Pons (tissue), 1 donor: ENCODE measurements at regions not wholly inside any gene's neighbourhood (a gene's known extent, or its start where the extent isn't known, plus 50 kb on each side); places are given as distances from the start of the nearest gene placed in this dataset.
A peak's percentile ranks its signal among the peaks of the same experiment; 100 is the strongest.
"Not testable (repeated sequence)": the region's sequence is repeated elsewhere in the genome, so short reads cannot be mapped to it uniquely, and the experiment has no call there.

ENCODE experiments used
- DNase-seq: peaks from one replicate; pipeline ENCODE4 v3.0.0-alpha.2; 2016; ENCODE audit warnings: low spot score

- no peak for DNase-seq
Observed at GRCh38 chr14:48401321-48401720, 725.9 kb upstream of the MDGA2 start.

GRCh38 chr14:48398675-48399282 lies 723.4 kb upstream of the MDGA2 start:
- peak; percentile 70 for DNase-seq

GRCh38 chr14:48391661-48392060 lies 716.3 kb upstream of the MDGA2 start:
- no peak for DNase-seq

- no peak for DNase-seq
Observed at GRCh38 chr14:48390346-48390745, 714.9 kb upstream of the MDGA2 start.

- no peak for DNase-seq
Observed at GRCh38 chr14:48384821-48385220, 709.4 kb upstream of the MDGA2 start.

- DNase-seq, result no peak
Observed at GRCh38 chr14:48382961-48383360, 707.6 kb upstream of the MDGA2 start.

DNA sequence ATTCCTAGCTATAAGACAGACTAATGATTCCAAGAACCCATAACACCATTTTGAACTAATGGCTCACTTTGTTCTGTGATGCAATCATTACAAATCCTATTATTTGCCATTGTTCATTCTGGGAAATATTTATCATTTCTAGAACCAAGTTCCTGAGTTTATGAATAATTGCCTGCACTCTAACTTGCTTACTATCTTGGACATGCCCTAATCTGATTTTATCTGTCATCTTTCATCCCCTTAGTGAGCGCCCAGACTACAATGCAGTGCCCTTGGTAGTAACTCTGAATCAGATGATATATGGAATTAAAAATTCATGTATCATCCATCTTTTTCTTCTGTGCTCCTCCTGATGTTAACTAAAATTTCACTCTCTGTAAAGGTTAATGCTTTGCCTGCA lies 703.1 kb upstream of the MDGA2 start:
- DNase-seq, result no peak

- DNase-seq, result no peak
Observed at GRCh38 chr14:48373981-48374380, 698.6 kb upstream of the MDGA2 start.

GRCh38 chr14:48350971-48351370 lies 675.6 kb upstream of the MDGA2 start:
- no peak for DNase-seq

GRCh38 chr14:48349689-48350088 lies 674.3 kb upstream of the MDGA2 start:
- no peak for DNase-seq

GRCh38 chr14:48341069-48341468 lies 665.7 kb upstream of the MDGA2 start:
- DNase-seq, result no peak

DNA sequence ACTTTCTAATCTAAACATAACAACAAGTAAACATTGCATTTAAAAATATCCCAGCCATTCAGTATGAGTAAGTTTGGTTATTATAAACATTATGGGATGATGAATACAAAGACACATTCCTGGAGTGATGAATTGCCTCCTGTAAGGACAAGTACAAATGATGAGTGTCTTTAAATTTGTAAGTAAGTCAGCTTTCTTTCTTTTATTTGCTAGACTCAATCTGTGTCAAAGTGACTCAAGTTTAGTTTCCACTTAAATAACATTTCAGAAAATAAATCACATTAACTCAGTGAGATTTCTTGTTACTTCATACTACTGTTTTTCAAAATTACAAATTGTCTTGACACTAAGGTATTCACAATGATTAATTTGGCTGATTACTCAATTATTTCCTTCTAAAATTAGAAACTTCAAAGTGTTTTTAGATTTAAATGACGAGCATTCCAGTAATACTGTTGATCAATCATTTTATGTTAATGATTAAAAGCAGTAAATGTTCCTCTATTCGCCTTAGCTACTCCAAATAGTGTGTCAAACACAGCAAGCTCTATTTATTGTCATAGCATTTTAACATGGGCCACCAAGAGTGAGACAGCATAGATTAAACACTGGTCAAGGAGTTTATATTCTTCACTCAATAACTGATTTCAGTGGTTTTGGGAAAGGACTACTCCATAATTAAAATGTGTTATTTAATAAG lies 658.0 kb upstream of the MDGA2 start:
- no peak for DNase-seq

DNA sequence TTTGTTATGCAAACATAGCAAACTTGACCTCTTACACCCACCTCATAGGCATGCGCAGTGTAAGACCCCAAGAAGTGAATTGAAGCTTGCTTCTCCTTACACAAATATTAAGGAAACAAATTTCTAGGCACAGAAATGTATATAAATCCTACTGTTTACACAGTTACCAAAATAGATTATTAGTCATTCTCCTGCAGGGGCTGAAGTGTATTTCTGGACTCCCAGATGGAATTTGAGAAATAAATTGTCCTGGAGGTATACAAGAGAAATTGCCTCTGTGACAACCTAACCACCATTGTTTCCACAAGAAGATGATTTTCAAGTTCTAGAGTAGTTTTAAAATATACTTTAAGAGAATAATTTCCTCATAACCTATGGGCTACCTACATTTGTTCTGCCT lies 656.0 kb upstream of the MDGA2 start:
- no peak for DNase-seq

DNA sequence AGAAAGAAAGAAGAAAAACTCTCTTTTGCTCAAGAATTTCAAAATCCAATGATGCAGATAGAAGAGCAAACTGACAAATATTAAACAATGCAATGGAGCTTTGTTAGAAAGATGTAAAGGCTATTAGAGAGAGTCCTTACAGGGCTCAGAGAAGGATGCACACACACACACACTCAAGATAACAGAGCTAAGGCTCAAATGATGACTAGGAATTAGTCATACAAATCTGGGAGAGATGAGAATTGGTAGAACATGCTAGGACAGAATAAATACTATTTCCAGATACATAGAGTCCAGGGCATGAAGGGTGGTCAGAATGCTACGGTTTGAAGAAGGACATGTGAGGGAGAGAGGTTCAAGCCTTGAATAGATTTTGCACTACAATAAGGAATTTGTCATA lies 650.1 kb upstream of the MDGA2 start:
- DNase-seq, result no peak

GRCh38 chr14:48323665-48324064 lies 648.3 kb upstream of the MDGA2 start:
- no peak for DNase-seq

GRCh38 chr14:48319823-48320222 lies 644.4 kb upstream of the MDGA2 start:
- DNase-seq, result no peak

DNA sequence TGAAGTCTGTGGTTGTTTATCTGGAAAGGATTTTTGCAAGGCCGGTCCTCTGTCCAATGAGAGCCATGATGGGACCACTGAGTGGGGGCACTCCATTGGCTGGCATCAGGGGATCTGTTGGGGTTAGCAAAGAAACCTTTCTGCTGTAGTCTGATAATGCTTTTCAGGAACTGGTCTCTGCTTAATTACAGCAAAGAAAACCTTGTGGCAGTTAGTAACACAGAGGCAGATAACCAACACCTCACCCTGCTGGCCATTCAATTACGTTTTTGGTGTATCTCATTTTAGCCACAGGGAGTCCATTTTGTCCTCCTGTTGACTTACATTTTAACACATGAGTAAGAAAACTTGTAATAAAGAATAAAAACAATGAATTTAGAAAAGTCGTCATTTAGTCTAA lies 629.3 kb upstream of the MDGA2 start:
- no peak for DNase-seq

DNA sequence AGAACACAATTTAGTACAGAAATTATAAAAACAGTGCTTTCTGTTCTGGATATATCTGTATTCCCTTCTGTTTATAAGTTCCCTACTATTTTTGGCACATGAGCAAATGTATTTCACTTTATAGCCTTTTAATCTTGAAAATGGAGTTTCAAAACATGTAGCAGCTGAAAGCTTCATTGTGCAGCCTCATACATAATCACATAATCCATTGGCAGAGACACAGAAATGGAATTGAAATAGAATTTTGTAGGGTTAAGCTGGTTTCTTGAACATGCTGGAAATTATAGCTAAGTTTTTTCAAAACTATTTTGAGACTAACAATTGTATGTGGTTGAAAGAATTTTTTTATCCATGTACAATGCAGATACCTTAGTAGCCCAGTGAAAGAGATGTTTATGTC lies 614.3 kb upstream of the MDGA2 start:
- no peak for DNase-seq

- not testable (repeated sequence) for DNase-seq
Observed at GRCh38 chr14:48285217-48285616, 609.8 kb upstream of the MDGA2 start.

DNA sequence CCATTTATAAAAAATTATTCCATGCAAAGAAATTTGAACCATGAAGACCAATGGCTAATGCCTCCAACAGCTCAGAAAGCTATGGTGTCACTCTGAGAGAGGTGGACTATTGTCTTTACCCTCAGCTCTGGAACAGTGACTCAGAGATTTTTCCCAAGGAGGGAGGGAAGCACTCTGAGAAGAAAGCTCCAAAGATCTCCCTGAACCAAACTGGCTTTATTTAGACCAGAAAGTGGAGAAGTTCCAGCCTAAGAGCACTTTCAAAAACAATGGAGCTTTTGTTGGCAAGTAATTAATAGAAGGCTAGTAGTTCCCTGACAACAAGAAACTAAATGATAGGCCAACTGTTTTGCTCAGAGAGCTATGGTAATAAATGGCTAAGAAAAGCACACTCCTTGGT lies 599.9 kb upstream of the MDGA2 start:
- DNase-seq, result peak; percentile 89

- peak; percentile 59 for DNase-seq
Observed at GRCh38 chr14:48274826-48275225, 599.4 kb upstream of the MDGA2 start.

- not testable (repeated sequence) for DNase-seq
Observed at GRCh38 chr14:48267926-48268325, 592.5 kb upstream of the MDGA2 start.

DNA sequence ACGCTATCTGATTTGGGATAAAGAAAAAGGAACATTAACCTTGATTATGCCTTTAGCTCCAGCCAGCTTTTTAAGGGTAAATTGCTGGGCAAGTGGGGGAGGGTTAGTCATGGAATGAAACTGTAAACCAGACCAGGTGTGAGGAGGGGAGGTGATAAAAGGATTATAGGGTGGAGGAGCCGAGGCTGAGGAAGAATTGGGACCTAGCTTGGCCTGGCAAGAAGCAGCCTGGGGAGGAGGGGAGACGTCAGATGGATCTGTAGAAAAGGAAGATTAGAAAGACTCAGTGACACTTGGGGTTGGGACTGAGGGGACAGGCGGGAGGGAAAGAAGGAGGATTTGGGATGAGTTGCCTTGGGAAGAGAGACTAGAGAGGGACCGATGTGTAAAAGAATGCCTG lies 590.8 kb upstream of the MDGA2 start:
- not testable (repeated sequence) for DNase-seq

- DNase-seq, result no peak
Observed at GRCh38 chr14:48261436-48261835, 586.0 kb upstream of the MDGA2 start.
